ENCODE measurements at regions not wholly inside any gene's neighbourhood (a gene's known extent, or its start where the extent isn't known, plus 50 kb on each side); places are given as distances from the start of the nearest gene placed in this dataset.

DNA sequence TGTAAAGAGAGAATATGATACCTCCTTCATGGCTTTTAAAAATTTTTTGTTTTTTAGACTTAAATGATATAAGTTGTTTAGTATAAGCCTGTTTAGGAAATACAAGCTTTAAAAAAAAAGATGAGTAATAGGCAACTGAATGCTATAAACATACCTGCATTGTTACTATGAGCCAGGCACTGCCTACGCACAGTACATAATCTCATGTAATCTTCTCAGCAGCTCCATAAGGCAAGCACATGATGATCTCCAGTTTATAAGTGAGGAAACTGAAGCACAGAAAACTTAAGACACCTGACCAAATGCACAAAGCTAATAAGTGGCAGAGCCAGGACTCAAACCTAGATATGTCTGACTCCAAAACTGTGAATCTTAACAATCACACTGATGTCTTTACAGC is 156.3 kb upstream of the SLC1A4 start:
- TF ChIP-seq RAD21 (IDR thresholded peaks at IDR 0.05; ENCODE audit: low read depth) (no peak), FOXM1 (IDR thresholded peaks at IDR 0.05; ENCODE audit: borderline replicate concordance, low read depth) (no peak), EGR1 (IDR thresholded peaks at IDR 0.05) (no peak), YY1 (IDR thresholded peaks at IDR 0.05; ENCODE audit: low read depth) (no peak), EP300 (IDR thresholded peaks at IDR 0.05; ENCODE audit: borderline replicate concordance) (no peak), TEAD4 (IDR thresholded peaks at IDR 0.05) (no peak), NFIC (IDR thresholded peaks at IDR 0.05) (no peak)
- TF ChIP-seq, protein P1, sequence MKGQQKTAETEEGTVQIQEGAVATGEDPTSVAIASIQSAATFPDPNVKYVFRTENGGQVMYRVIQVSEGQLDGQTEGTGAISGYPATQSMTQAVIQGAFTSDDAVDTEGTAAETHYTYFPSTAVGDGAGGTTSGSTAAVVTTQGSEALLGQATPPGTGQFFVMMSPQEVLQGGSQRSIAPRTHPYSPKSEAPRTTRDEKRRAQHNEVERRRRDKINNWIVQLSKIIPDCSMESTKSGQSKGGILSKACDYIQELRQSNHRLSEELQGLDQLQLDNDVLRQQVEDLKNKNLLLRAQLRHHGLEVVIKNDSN (IDR thresholded peaks at IDR 0.05) = no peak

All from Ishikawa (cell line).